H1 (cell line): ENCODE measurements at regions not wholly inside any gene's neighbourhood (a gene's known extent, or its start where the extent isn't known, plus 50 kb on each side); places are given as distances from the start of the nearest gene placed in this dataset.

Source experiments
- CEBPB ChIP-seq: IDR thresholded peaks from 2 replicates; pipeline ENCODE4 v1.6.1; 2012; ENCODE audit warnings: low read depth, low read length
- CREB1 ChIP-seq: IDR thresholded peaks from 2 replicates; pipeline ENCODE4 v1.6.1; 2012; ENCODE audit warnings: inconsistent platforms
- POLR2A ChIP-seq, 2 experiments: IDR thresholded peaks; 1 replicate in 1 of 2; 2 replicates in 1 of 2; pipeline ENCODE4 v1.6.1; 2011; ENCODE audit warnings: low read depth in 2 of 2, low read length in 2 of 2, mild to moderate bottlenecking in 2 of 2; ENCODE audit errors: control extremely low read depth in 1 of 2

- TF ChIP-seq CREB1 (no peak), POLR2A (IDR thresholded peaks at IDR 0.05; ENCODE audit: control extremely low read depth in 1 of 2, low read depth in 2 of 2, low read length in 2 of 2) (no peak), CEBPB (no peak)
Measured at GRCh38 chr14:98536256-98536655, 735.7 kb downstream of the BCL11B start.
